Nephron (organoid): ENCODE measurements at regions not wholly inside any gene's neighbourhood (a gene's known extent, or its start where the extent isn't known, plus 50 kb on each side); places are given as distances from the start of the nearest gene placed in this dataset.

ENCODE experiments used
- H3K27ac Mint-ChIP-seq, 3 experiments: 2 replicates each; pipeline ENCODE4 v1.8.0; 2020; ENCODE audit warnings: mixed read lengths in 3 of 3, mild to moderate bottlenecking in 2 of 3, moderate library complexity in 1 of 3
- H3K27me3 Mint-ChIP-seq: 2 replicates; pipeline ENCODE4 v1.8.0; 2021; ENCODE audit warnings: low read depth, mild to moderate bottlenecking, moderate library complexity, mixed read lengths
- H3K36me3 Mint-ChIP-seq: 2 replicates; pipeline ENCODE4 v1.8.0; 2020; ENCODE audit warnings: low read depth, mixed read lengths
- H3K4me1 Mint-ChIP-seq: 2 replicates; pipeline ENCODE4 v1.8.0; 2020; ENCODE audit warnings: mixed read lengths
- H3K4me3 Mint-ChIP-seq, 3 experiments: 2 replicates each; pipeline ENCODE4 v1.8.0; 2020; ENCODE audit warnings: mild to moderate bottlenecking in 3 of 3, mixed read lengths in 3 of 3, moderate library complexity in 2 of 3
- H3K9me3 Mint-ChIP-seq: 2 replicates; pipeline ENCODE4 v1.8.0; 2020; ENCODE audit warnings: mixed read lengths
- CTCF ChIP-seq, 3 experiments: fragments of 200-600 bp; sonication (generic); IDR thresholded peaks; one replicate each; pipeline ENCODE4 v1.5.0; 2021; ENCODE audit warnings: antibody characterized with exemption in 3 of 3; ENCODE audit not compliant: unreplicated experiment in 3 of 3

DNA sequence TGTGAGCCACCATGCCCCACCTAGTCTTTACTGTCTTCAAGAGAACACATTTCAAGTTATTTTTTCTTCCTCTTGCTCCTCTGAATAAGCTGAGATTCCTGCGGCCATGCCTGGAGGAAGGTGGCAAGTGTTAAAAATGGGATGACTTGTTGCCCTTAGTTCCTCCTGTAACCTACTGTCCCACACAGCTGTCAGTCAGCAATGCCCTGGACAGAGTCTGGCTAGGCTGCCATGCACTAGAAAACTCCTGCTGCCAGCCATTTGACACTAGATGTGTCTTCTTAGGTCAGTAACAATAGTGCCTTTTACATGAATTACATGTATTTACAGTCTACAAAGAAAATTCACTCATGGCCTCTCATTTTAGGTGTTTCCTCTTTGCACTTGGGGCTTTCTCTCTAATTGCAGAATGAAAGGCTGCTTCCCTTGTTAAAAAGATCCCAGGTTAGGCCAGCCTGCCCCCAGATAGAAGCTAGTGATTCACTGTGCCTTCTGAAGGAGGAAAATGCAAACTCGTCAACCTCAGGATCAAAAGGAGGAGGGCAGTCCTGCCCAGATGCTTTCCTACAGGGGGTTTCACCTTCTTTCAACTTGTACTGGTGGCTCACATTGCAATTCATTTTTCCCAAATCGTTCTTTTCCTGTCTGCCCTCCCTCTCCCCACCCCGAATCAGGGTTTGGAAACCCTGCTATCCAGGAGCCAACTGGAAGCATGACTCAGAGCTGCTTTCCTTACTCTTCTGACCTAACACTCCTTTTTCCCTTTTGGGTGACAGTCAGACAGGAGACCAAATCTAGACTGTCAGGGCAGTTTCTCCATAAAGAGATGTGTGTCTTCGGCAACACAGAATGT is 136.6 kb downstream of the SPAG6 start:
- H3K27me3 Mint-ChIP-seq, result peaks cover 47% of the 10 kb centered on the region
- no peaks in the 10 kb centered on the region for H3K9me3 Mint-ChIP-seq
- H3K27ac Mint-ChIP-seq, result no peak overlapping the region
- no peak overlapping the region for H3K4me3 Mint-ChIP-seq
- no peaks in the 10 kb centered on the region for H3K36me3 Mint-ChIP-seq
- TF ChIP-seq CTCF (IDR thresholded peaks at IDR 0.05; ENCODE audit: unreplicated experiment in 3 of 3), result no peak
- peaks cover 5% of the 10 kb centered on the region for H3K4me1 Mint-ChIP-seq

- Mint-ChIP-seq H3K4me3 (no peak overlapping the region), H3K27ac (no peak overlapping the region), H3K4me1 (peaks cover 5% of the 10 kb centered on the region), H3K9me3 (no peaks in the 10 kb centered on the region), H3K36me3 (no peaks in the 10 kb centered on the region), H3K27me3 (peaks cover 36% of the 10 kb centered on the region)
- no peak for TF ChIP-seq CTCF (IDR thresholded peaks at IDR 0.05; ENCODE audit: unreplicated experiment in 3 of 3)
These were observed 137.8 kb downstream of the SPAG6 start for GRCh38 chr10:22483132-22483531.
